HL-60 (cell line): ENCODE measurements at regions not wholly inside any gene's neighbourhood (a gene's known extent, or its start where the extent isn't known, plus 50 kb on each side); places are given as distances from the start of the nearest gene placed in this dataset.

Experiments
- POLR2AphosphoS5 ChIP-seq: IDR thresholded peaks from 2 replicates; pipeline ENCODE4 v1.6.1; 2012; ENCODE audit warnings: low read depth
- SPI1 ChIP-seq: IDR thresholded peaks from 2 replicates; pipeline ENCODE4 v1.6.1; 2012; ENCODE audit warnings: low read depth, mild to moderate bottlenecking, borderline replicate concordance
- TF ChIP-seq, protein P1 (sequence below): IDR thresholded peaks from one replicate; pipeline ENCODE4 v1.5.1; 2011; ENCODE audit warnings: low read length, control low read depth, inconsistent platforms; ENCODE audit not compliant: insufficient read depth

DNA sequence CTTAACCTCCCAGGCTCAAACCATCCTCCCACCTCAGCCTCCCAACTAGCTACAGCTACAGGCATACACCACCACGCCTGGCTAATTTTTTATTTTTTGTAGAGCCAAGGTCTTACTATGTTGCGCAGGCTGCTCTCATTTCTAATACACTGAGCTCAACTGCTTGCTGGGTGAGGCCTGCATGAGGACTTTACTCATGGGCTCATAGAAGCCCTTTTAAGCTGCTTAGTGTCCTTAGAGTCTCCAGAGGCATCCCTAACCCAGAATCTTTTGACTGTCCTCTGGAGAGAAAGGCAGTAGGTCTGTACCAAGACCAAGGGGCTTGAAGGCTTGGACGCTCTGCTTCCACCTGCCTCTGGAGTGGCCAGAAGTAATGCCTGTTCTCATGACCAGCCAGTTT lies 141.6 kb downstream of the TM9SF2 start:
- TF ChIP-seq, protein P1, sequence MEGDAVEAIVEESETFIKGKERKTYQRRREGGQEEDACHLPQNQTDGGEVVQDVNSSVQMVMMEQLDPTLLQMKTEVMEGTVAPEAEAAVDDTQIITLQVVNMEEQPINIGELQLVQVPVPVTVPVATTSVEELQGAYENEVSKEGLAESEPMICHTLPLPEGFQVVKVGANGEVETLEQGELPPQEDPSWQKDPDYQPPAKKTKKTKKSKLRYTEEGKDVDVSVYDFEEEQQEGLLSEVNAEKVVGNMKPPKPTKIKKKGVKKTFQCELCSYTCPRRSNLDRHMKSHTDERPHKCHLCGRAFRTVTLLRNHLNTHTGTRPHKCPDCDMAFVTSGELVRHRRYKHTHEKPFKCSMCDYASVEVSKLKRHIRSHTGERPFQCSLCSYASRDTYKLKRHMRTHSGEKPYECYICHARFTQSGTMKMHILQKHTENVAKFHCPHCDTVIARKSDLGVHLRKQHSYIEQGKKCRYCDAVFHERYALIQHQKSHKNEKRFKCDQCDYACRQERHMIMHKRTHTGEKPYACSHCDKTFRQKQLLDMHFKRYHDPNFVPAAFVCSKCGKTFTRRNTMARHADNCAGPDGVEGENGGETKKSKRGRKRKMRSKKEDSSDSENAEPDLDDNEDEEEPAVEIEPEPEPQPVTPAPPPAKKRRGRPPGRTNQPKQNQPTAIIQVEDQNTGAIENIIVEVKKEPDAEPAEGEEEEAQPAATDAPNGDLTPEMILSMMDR = no peak
- TF ChIP-seq SPI1 (no peak), POLR2AphosphoS5 (no peak)
